ENCODE measurements at regions not wholly inside any gene's neighbourhood (a gene's known extent, or its start where the extent isn't known, plus 50 kb on each side); places are given as distances from the start of the nearest gene placed in this dataset.

- no peak for DNase-seq
Observed at GRCh38 chr6:122026582-122027369, 372.7 kb upstream of the HSF2 start.

DNA sequence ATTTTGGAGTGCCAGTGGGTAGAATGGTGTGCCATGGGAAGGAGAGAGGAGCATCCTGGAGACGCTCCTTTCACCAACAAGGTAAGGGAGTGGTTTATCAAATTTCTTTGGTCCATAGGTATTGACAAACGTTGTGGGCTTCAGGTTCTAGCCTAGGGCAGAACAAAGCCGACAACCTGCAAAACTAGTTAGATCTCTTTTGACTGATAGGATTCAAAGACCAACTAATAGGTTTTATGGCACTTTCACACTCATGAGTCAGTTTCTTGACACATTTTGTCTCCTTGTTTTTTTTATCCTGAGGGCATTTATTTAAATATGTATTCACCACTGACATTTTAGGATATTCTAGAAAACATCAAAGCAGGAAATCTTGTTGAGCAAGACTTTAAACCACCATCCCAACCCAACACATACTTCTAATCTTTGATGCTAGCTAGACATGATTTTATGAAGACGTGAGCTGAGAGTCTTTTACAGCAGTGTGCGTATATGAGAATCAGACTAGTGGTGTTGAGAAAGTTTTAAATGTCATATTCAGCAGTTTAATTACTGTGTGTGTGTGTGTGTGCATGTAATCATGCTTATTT, 370.4 kb upstream of the HSF2 start:
- DNase-seq, result no peak

DNA sequence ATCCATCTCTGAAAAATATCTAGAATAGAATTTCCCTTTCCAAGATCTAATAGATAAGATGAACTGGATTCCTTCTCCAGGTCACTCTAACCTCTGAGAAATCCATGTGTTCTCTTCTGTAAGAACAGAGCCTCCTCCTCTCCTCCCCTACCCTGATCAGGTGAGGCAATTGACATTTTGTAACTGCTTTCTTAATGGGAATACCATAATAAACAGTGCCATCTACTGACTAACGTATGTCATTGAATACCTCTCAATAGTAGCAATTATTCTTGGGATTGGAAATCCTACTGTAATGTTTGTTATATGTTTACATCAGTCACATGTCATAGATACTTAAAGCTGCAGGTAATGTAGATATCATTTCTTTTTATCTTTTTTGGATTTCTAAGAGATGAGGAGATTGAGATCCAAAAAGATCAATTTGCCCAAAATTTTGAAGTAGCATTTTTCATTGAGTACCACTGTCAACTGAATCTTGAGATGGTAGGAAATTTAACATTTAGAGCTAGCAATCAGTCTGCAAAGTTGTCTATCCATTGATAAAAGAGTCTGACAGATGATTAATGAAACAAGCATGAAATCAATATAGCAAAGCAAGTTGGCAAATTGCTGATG, 365.8 kb upstream of the HSF2 start:
- no peak for DNase-seq

- no peak for DNase-seq
Observed at GRCh38 chr6:122035173-122035572, 364.3 kb upstream of the HSF2 start.

DNA sequence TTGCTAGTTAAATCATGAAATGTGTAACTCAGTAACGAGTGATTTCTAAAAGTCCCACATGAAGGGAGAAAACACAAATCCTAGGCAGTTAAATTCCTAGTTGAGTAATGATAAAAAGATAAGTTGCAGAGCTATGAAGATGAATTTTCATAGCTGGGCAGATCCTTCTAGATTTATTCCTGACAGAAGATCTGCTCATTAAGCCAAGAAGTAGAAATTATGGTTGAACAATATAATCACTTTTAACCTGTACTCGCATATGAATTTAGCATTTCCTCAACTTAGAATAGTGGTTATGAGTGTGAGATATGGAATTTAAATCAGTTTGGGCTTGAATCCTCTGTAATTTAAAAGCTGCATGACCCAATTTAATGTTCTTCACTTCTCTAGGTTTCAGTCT, 359.2 kb upstream of the HSF2 start:
- DNase-seq, result no peak

DNA sequence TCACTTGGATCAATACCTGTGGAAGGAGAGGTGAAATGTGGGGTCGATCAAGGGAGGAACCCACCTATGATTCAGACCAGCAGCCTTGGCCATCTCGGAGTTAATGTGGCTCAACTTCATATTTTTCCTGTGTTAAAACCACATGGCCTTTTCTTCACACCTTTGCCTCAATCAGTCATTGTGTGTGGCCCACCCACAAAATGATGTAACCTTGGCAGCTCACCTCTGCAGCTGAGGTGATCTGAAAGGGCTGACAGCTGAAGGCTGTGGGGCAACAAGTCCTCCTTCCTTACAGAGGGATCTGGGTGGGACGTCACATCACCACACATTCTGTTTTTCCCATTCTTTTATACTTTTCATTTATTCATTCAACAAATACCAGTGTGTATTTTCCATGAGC, 357.1 kb upstream of the HSF2 start:
- DNase-seq, result no peak

DNA sequence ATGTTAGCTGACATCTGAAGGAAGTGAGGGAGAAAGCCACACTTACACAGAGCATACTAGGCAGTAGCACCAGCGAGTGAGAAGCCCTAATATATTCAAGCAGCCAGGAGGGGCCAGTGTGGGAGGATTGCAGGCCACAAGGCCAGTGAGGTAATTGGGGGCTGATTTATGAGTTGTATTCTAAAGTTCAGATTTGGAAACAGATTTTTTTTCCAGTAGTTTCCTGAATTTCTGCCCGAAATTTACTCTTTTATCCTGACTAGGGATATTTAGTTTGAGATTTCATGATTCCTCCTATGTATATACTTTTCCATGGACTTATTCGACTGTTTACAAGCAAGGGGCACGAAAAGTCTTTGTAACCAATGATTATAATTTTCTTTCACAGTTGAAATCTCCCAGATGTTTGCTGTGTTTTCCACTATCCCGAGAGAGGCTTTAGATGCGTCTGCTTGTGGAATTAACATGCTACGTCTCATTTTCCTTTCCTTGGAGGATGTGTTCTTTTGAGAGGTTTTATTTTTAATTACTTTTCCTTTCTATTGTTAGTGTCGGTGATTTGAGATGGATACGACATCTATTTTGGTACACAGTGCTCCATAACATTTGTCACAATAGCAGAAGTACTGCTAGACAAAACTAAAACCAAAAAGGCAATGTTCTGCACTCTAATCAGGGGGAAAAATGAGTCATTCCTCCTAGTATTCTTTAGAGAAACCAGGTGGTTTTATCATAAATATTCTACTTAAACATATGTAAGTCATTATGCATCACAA, 356.3 kb upstream of the HSF2 start:
- DNase-seq, result no peak

- no peak for DNase-seq
Observed at GRCh38 chr6:122048570-122048969, 350.9 kb upstream of the HSF2 start.

DNA sequence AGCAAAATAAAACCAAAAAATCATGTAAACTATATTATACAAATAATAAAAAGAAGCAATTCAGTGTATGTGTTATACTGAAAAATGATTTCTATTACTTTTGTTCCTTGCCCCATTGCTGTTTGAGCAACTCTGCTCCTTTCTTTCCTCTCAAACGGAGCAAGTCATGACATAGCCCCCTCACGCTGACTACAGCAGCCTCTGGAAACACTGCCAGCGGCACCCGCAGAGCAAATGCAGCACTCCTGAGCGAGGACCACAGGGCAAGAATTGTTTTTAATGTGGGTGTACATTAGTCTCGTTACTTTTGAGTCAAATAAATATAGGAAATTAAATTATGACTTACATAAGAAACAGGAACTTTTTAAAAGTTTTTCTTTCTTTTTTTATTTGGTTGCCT, 350.1 kb upstream of the HSF2 start:
- no peak for DNase-seq

DNA sequence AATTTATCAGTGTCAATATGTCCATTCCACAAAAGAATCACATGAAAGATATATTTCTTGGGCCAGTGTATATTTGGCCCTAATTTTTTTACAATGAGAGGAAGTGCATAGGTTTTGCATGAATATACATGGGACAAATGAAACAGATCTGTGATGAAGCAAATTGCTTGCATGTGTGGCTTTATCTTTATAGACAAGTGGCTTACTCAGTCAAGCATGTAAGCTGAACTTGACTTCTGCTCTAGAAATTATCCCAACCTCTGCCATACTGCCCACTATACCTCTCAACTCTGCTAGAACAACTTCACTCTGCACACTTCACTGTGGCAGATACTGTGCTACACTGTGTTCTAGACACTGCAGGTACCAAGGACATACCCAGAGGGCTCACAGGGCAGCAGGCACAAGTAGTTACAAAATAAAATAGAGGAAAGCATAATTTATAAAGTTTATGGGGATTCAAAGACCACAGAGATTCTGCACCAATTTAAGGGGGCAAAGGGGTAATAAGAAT, 349.2 kb upstream of the HSF2 start:
- no peak for DNase-seq

DNA sequence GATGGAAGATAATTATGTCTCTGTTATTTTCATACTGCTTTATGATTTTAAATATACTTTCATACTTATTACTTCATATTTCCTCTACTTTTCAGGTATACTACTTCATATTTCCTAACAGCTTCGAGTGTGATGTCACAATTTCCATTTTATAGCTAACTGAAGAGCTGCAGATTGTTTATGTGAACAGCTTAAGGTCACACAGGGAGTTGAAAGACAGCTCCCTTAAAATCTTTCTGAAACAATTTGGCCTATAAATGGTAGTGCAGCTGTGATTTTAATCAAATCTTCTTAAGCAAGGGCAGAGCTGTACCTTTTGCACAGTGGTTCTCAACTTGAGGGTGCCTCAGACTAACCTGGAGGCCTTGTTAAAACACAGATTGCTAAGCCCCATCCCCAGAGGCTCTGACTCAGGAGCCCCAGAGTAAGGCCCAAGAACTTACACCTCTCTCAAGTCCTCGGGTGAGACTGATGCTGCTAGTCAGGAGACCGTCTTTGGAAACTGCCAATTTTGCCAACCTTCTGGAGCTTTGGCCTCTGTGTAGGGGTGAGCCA, 347.0 kb upstream of the HSF2 start:
- no peak for DNase-seq

DNA sequence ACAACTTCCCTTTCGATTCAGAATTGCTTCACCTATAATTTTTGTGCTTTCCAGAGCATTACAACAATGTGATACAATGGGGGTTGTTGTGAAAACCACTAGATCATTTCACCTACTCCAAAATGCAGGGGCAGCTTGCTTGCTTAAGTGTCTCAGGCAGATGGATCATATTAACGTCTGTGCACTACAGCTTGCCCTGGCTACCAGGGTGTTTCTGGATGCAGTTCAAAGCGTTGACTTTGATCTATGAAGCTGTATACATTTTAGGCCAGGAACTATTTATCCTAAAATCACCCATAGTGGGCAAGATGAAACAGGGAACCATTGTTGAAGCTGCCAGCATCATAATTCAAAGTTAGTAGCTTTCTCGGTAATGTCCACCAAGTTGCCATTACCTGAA, 339.5 kb upstream of the HSF2 start:
- no peak for DNase-seq

- no peak for DNase-seq
Observed at GRCh38 chr6:122061855-122062254, 337.6 kb upstream of the HSF2 start.

DNA sequence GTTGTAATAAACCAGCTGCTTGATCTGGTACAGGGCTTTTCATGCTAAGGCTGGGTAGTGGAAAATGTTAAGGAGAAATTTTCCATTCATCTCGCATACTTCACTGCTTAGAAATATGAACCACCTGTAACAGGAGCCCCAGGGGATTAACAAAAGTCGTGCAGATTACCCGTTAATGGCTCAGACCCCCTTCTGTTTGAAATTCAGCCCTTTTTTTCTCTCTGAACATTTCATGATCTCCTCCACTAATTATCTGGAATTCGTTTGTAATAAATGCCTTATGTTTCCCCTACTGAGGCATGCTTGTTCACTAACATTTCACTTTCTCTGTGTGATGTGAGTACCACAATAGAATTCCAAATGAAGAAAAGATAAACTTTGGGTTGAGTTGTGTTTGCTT, 336.4 kb upstream of the HSF2 start:
- no peak for DNase-seq

- no peak for DNase-seq
Observed at GRCh38 chr6:122063761-122064160, 335.7 kb upstream of the HSF2 start.

DNA sequence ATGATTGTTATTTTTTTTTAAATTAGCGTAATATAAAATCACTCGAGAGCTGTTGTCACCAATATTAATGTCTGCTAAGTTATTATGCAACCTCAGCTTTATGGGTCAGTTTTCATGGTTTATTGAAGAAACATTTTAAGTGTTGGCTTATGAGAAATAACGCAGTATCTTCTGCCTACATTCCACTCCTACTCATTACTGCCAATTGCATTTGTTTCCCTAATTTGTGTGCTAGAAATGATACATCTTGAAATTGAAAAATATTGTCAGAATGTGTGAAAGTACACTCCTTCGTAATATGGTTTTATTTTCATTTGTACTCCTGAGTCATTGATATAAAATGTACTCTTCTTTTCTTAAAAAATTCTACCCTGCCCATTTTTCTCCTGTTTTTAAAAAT, 333.3 kb upstream of the HSF2 start:
- DNase-seq, result no peak

- no peak for DNase-seq
Observed at GRCh38 chr6:122068291-122068769, 331.1 kb upstream of the HSF2 start.

DNA sequence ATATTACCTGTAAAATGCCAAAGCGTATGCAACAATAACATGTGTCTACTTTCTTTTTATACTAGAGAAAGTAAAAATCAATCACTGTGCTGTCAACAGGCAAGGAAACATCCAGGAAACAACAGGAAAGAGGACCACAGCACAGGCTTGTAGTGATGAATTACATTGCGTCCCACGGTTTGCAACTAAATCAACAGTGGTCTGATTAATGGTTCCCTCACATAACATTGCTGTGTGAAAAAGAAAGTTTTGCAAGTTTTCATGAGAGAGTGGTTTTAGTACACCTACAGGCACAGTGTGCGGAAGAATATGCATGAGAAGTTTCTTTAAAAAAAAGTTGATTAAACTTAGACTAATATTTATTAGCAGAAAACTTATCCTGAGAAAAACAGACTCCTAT, 329.5 kb upstream of the HSF2 start:
- no peak for DNase-seq

DNA sequence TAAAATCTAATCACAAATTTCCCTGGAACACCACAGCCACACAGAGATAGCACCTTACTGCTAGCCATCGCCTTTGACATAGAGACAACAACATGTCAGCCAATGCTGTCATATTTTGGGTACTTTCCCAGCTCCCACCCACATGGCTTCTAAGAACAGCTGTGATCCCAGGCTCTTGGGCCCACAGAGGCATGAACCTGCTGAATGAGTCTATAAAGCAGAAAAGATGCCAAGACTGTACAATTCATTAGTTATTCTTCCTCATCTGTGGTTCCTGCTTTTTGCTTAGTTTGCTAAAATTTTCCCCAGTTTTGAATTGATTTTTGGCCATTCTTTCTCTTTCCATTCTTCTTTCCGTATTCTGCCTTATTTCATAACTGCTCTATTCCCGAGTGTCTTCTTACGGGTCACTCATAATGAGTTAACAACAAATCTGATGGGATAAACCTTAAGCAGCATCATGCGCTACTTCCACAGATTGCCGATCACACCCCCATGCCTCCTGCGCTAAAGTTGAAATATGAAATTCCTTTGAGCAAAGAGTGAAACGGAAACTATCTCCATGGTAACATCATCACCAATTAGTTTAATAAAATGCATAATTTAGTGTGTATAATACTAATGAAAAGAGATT, 327.3 kb upstream of the HSF2 start:
- DNase-seq, result no peak

- DNase-seq, result no peak
Observed at GRCh38 chr6:122075084-122075838, 324.2 kb upstream of the HSF2 start.

- DNase-seq, result no peak
Observed at GRCh38 chr6:122075917-122076316, 323.5 kb upstream of the HSF2 start.

DNA sequence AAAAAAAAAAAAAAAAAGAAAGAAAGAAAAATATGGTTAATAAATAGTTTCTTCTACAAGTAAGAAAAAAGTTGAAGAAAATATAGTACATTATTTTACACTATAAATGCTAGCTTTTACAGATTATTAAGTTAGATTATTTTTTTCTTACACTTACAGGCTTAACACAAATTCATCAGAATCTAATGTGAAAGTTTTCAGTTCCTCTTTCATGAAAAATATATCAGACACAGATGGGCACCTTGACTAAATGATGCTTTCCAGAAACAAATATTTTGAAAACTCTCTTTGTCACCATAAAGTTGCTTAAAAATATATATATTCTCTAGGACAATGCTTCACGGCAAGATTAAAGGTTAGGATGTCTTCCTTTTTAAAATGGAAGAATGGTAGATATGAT, 321.8 kb upstream of the HSF2 start:
- no peak for DNase-seq
